ENCODE measurements at regions not wholly inside any gene's neighbourhood (a gene's known extent, or its start where the extent isn't known, plus 50 kb on each side); places are given as distances from the start of the nearest gene placed in this dataset.

DNA sequence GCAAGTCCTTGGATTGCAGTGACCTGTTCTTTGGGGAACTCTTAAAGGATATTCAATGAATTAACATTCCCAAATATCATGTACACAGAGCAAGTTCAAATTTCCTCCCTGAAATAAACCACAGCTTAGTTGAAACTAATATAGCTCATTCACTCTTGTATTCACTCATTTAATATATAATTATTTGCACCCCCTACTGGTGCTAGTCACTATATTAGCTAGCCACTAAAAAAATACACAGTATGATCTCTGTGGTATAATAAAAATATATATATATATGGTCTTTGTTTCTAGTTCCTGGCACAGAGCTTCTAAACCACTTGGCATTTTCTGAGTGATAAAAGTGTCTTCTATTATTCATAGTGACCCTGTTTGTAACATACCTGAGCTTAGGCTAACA, 177.3 kb upstream of the LYPLAL1 start:
- no peaks in the 10 kb centered on the region for H3K79me2 ChIP-seq (ENCODE audit: insufficient read depth, low read depth)
- TF ChIP-seq, protein P1, sequence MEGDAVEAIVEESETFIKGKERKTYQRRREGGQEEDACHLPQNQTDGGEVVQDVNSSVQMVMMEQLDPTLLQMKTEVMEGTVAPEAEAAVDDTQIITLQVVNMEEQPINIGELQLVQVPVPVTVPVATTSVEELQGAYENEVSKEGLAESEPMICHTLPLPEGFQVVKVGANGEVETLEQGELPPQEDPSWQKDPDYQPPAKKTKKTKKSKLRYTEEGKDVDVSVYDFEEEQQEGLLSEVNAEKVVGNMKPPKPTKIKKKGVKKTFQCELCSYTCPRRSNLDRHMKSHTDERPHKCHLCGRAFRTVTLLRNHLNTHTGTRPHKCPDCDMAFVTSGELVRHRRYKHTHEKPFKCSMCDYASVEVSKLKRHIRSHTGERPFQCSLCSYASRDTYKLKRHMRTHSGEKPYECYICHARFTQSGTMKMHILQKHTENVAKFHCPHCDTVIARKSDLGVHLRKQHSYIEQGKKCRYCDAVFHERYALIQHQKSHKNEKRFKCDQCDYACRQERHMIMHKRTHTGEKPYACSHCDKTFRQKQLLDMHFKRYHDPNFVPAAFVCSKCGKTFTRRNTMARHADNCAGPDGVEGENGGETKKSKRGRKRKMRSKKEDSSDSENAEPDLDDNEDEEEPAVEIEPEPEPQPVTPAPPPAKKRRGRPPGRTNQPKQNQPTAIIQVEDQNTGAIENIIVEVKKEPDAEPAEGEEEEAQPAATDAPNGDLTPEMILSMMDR (conservative IDR thresholded peaks at IDR 0.05; ENCODE audit: low read depth, low read length): no peak
- H3K9ac ChIP-seq: no peak overlapping the region

DNA sequence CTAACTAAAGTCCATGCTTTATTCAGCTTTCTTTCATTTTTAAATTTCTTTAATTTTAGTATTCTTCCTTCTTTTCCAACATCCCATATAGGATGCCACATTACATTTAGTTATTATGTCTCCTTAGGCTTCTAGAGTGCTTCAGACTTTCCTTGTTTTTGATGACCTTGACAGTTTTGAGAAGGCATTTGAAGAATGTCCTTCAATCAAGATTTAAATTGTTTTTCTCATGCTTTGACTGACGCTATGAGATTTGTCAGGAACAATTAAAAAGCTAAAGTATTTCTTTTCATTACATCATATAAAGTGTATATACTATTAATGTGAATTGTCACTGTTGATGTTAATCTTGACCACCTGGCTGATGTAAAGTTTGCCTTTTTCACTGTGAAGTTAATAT, 173.7 kb upstream of the LYPLAL1 start:
- TF ChIP-seq, protein P1 (conservative IDR thresholded peaks at IDR 0.05; ENCODE audit: low read depth, low read length): no peak
- H3K36me3 ChIP-seq (ENCODE audit: insufficient read depth): no peaks in the 10 kb centered on the region
- H3K4me3 ChIP-seq (IDR thresholded peaks at IDR 0.05; ENCODE audit: insufficient read depth, low read depth, low read length): no peak overlapping the region
- H3K4me1 ChIP-seq (ENCODE audit: low read depth, poor library complexity, severe bottlenecking): no peaks in the 10 kb centered on the region
- no peaks in the 10 kb centered on the region for H4K20me1 ChIP-seq (ENCODE audit: insufficient read depth)
- no peak overlapping the region for H3K9ac ChIP-seq
- H3K79me2 ChIP-seq (ENCODE audit: insufficient read depth, low read depth): no peaks in the 10 kb centered on the region
- no peak overlapping the region for H3K27ac ChIP-seq
- no peaks in the 10 kb centered on the region for H3K27me3 ChIP-seq (ENCODE audit: insufficient read depth, low read depth)
- no peak overlapping the region for H3K4me2 ChIP-seq
- H2AFZ ChIP-seq (ENCODE audit: low read depth): no peak overlapping the region

More for the DNA sequence above, 177.3 kb upstream of the LYPLAL1 start:
- no peak overlapping the region for H3K27ac ChIP-seq
- H3K4me1 ChIP-seq (ENCODE audit: low read depth, poor library complexity, severe bottlenecking): no peaks in the 10 kb centered on the region
- H4K20me1 ChIP-seq (ENCODE audit: insufficient read depth): no peaks in the 10 kb centered on the region
- no peaks in the 10 kb centered on the region for H3K36me3 ChIP-seq (ENCODE audit: insufficient read depth)
- H3K4me2 ChIP-seq: no peak overlapping the region
- H3K4me3 ChIP-seq (IDR thresholded peaks at IDR 0.05; ENCODE audit: insufficient read depth, low read depth, low read length): no peak overlapping the region
- H2AFZ ChIP-seq (ENCODE audit: low read depth): no peak overlapping the region
- no peaks in the 10 kb centered on the region for H3K27me3 ChIP-seq (ENCODE audit: insufficient read depth, low read depth)

DNA sequence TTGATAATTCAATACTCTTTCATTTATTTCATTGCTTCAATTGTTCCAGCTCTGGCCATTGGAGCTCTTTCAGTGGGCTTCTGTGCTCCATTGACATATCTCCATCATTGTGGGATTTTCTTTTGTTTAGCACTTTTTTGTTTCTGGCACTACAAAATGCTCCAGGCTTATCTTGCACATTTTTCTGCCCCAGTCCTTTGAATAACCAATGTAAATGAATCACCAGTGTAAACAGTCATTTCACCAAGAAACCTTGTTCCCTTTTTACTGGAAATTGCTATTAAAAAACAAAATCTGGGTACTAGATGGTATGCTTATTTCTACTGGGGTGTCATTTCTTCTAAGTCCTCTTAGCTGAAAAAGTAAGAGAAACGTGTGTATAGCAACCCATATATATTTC, 173.0 kb upstream of the LYPLAL1 start:
- no peak overlapping the region for H2AFZ ChIP-seq (ENCODE audit: low read depth)

DNA sequence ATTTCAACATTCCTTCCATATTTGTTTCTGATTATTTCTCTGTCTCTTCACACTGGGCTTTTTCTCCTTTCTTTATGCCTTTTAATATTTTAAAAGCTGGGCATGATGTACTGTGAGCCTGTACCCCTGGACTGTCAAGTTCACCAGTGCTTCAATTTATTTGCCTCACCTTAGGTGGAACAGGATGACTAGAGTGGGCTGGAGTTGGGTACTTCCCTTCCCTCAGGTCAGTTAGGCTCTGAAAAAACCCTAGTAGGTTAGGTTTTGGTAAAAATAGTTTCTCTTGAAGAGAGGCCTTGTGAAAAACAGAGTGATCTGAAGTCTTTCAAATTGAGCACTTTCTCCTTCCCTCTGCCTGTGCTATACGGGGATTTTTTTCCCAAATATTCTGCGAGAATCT, 163.0 kb upstream of the LYPLAL1 start:
- H3K4me3 ChIP-seq (IDR thresholded peaks at IDR 0.05; ENCODE audit: insufficient read depth, low read depth, low read length): no peak overlapping the region
- TF ChIP-seq, protein P1 (conservative IDR thresholded peaks at IDR 0.05; ENCODE audit: low read depth, low read length): no peak

More for the DNA sequence above, 173.0 kb upstream of the LYPLAL1 start:
- Histone ChIP-seq H3K79me2 (ENCODE audit: insufficient read depth, low read depth) (no peaks in the 10 kb centered on the region), H3K36me3 (ENCODE audit: insufficient read depth) (no peaks in the 10 kb centered on the region), H3K27me3 (ENCODE audit: insufficient read depth, low read depth) (no peaks in the 10 kb centered on the region), H3K4me1 (ENCODE audit: low read depth, poor library complexity, severe bottlenecking) (no peaks in the 10 kb centered on the region), H4K20me1 (ENCODE audit: insufficient read depth) (no peaks in the 10 kb centered on the region), H3K4me2 (no peak overlapping the region), H3K27ac (no peak overlapping the region), H3K4me3 (IDR thresholded peaks at IDR 0.05; ENCODE audit: insufficient read depth, low read depth, low read length) (no peak overlapping the region), H3K9ac (no peak overlapping the region)
- TF ChIP-seq, protein P1 (conservative IDR thresholded peaks at IDR 0.05; ENCODE audit: low read depth, low read length): no peak

More for the DNA sequence above, 163.0 kb upstream of the LYPLAL1 start:
- no peak overlapping the region for H3K9ac ChIP-seq
- H3K79me2 ChIP-seq (ENCODE audit: insufficient read depth, low read depth): no peaks in the 10 kb centered on the region
- no peak overlapping the region for H2AFZ ChIP-seq (ENCODE audit: low read depth)
- H4K20me1 ChIP-seq (ENCODE audit: insufficient read depth): no peaks in the 10 kb centered on the region
- H3K36me3 ChIP-seq (ENCODE audit: insufficient read depth): no peaks in the 10 kb centered on the region
- H3K27me3 ChIP-seq (ENCODE audit: insufficient read depth, low read depth): no peaks in the 10 kb centered on the region
- H3K27ac ChIP-seq: no peak overlapping the region
- no peak overlapping the region for H3K4me2 ChIP-seq
- no peaks in the 10 kb centered on the region for H3K4me1 ChIP-seq (ENCODE audit: low read depth, poor library complexity, severe bottlenecking)

Measured in KMS-11 (cell line).